Ascending aorta (tissue), 2 donors: ENCODE measurements at regions not wholly inside any gene's neighbourhood (a gene's known extent, or its start where the extent isn't known, plus 50 kb on each side); places are given as distances from the start of the nearest gene placed in this dataset.

ENCODE experiments used
- DNase-seq, 2 donors: peaks; one replicate each; pipeline ENCODE4 v3.0.0-alpha.2; 2019; ENCODE audit warnings: low spot score in 2 of 2
- H3K27ac ChIP-seq, 2 donors: fragments of 200-600 bp; sonication (generic); one replicate each; pipeline ENCODE4 v1.5.1; 2016 to 2017; ENCODE audit warnings: mild to moderate bottlenecking in 1 of 2
- H3K27me3 ChIP-seq: fragments of 200-600 bp; sonication (generic); one replicate; pipeline ENCODE4 v1.5.1; 2017
- H3K36me3 ChIP-seq, 2 donors: fragments of 200-600 bp; sonication (generic); one replicate each; pipeline ENCODE4 v1.5.1; 2016
- H3K4me1 ChIP-seq, 2 donors: fragments of 200-600 bp; sonication (generic); one replicate each; pipeline ENCODE4 v1.5.1; 2016 to 2017; ENCODE audit warnings: mild to moderate bottlenecking in 1 of 2
- H3K4me3 ChIP-seq, 2 donors: fragments of 200-600 bp; sonication (generic); one replicate each; pipeline ENCODE4 v1.5.1; 2016 to 2017; ENCODE audit warnings: mild to moderate bottlenecking in 1 of 2
- H3K9me3 ChIP-seq, 2 donors: fragments of 200-600 bp; sonication (generic); one replicate each; pipeline ENCODE4 v1.5.1; 2016
- CTCF ChIP-seq, 3 experiments: fragments of 200-600 bp in 2 of 3; fragments of 450-650 bp in 1 of 3; sonication (generic) in 2 of 3; IDR thresholded peaks; one replicate each; pipeline ENCODE4 v1.5.1; 2016 to 2019; ENCODE audit warnings: antibody characterized with exemption in 3 of 3, mild to moderate bottlenecking in 1 of 3, moderate library complexity in 1 of 3
- intact Hi-C: fragments of 100-400 bp; cut with DNase I; formaldehyde crosslinking; loops from one replicate; pipeline ENCODE4 v1.15.1; 2023

- intact Hi-C loops = no loop called here
- no peaks in the 10 kb centered on the region for H3K9me3 ChIP-seq
- no peak for TF ChIP-seq CTCF (IDR thresholded peaks at IDR 0.05)
These were observed 194.0 kb downstream of the IRX2 start for GRCh38 chr5:2557435-2557834.

GRCh38 chr5:2556375-2556966 lies 195.0 kb downstream of the IRX2 start:
- DNase-seq = no peak
- no peaks in the 10 kb centered on the region for H3K9me3 ChIP-seq

More at GRCh38 chr5:2557435-2557834, 194.0 kb downstream of the IRX2 start:
- Histone ChIP-seq H3K36me3 (no peaks in the 10 kb centered on the region), H3K27me3 (no peaks in the 10 kb centered on the region), H3K27ac (no peak overlapping the region), H3K4me3 (no peak overlapping the region), H3K4me1 (no peaks in the 10 kb centered on the region)
- DNase-seq = no peak

GRCh38 chr5:2553611-2554010 lies 197.9 kb downstream of the IRX2 start:
- H3K9me3 ChIP-seq = no peaks in the 10 kb centered on the region
- H3K27ac ChIP-seq = no peak overlapping the region
- no peaks in the 10 kb centered on the region for H3K4me1 ChIP-seq
- no peak for DNase-seq
- TF ChIP-seq CTCF (IDR thresholded peaks at IDR 0.05) = no peak
- H3K4me3 ChIP-seq = no peak overlapping the region
- no peaks in the 10 kb centered on the region for H3K36me3 ChIP-seq
- H3K27me3 ChIP-seq = no peaks in the 10 kb centered on the region
- intact Hi-C loops = no loop called here

More at GRCh38 chr5:2556375-2556966, 195.0 kb downstream of the IRX2 start:
- Histone ChIP-seq H3K27ac (no peak overlapping the region), H3K4me3 (no peak overlapping the region), H3K36me3 (no peaks in the 10 kb centered on the region), H3K27me3 (no peaks in the 10 kb centered on the region), H3K4me1 (no peaks in the 10 kb centered on the region)
- intact Hi-C loops = no loop called here
- no peak for TF ChIP-seq CTCF (IDR thresholded peaks at IDR 0.05)

GRCh38 chr5:2550509-2550908 lies 201.0 kb downstream of the IRX2 start:
- intact Hi-C loops = no loop called here
- Histone ChIP-seq H3K9me3 (no peaks in the 10 kb centered on the region), H3K4me1 (no peaks in the 10 kb centered on the region), H3K36me3 (no peaks in the 10 kb centered on the region), H3K27me3 (no peaks in the 10 kb centered on the region), H3K4me3 (no peak overlapping the region), H3K27ac (no peak overlapping the region)
- TF ChIP-seq CTCF (IDR thresholded peaks at IDR 0.05) = no peak
- no peak for DNase-seq

- H3K36me3 ChIP-seq = no peaks in the 10 kb centered on the region
- H3K27me3 ChIP-seq = no peaks in the 10 kb centered on the region
- no peak for DNase-seq
- intact Hi-C loops = no loop called here
- no peak overlapping the region for H3K4me3 ChIP-seq
- no peaks in the 10 kb centered on the region for H3K4me1 ChIP-seq
- H3K27ac ChIP-seq = no peak overlapping the region
- H3K9me3 ChIP-seq = no peaks in the 10 kb centered on the region
- TF ChIP-seq CTCF (IDR thresholded peaks at IDR 0.05) = no peak
These were observed 201.6 kb downstream of the IRX2 start for GRCh38 chr5:2549900-2550299.

GRCh38 chr5:2549354-2549753 lies 202.1 kb downstream of the IRX2 start:
- Histone ChIP-seq H3K27me3 (no peaks in the 10 kb centered on the region), H3K4me1 (no peaks in the 10 kb centered on the region), H3K4me3 (no peak overlapping the region), H3K27ac (no peak overlapping the region), H3K9me3 (no peaks in the 10 kb centered on the region), H3K36me3 (no peaks in the 10 kb centered on the region)
- TF ChIP-seq CTCF (IDR thresholded peaks at IDR 0.05) = no peak
- intact Hi-C loops = no loop called here
- DNase-seq = no peak
